OCI-LY7 (cell line): ENCODE measurements at regions not wholly inside any gene's neighbourhood (a gene's known extent, or its start where the extent isn't known, plus 50 kb on each side); places are given as distances from the start of the nearest gene placed in this dataset.

Source experiments
- BruUV-seq: library from RNA; stranded (reverse); fragments of 400-500 nt; replicated peaks from 2 replicates; lab custom pipeline; 2021; lab: Mats Ljungman, UMichigan
- CTCF ChIA-PET: fragments of 300-600 bp; sonication (Branson Sonifier 250); formaldehyde crosslinking; loops from one replicate; lab custom pipeline; 2022; ENCODE audit warnings: antibody characterized with exemption; ENCODE audit not compliant: unreplicated experiment; lab: Charles Lee
- POLR2A ChIA-PET: fragments of 300-600 bp; sonication (Branson Sonifier 250); formaldehyde crosslinking; loops from one replicate; lab custom pipeline; 2022; ENCODE audit warnings: antibody characterized with exemption; lab: Charles Lee
- DNase-seq: peaks from one replicate; pipeline ENCODE4 v3.0.0-alpha.2; 2015; ENCODE audit warnings: low spot score
- H2AFZ ChIP-seq: fragments of 200-600 bp; sonication (generic), shearing (Covaris generic); 2 replicates; pipeline ENCODE4 v1.6.1; 2014; ENCODE audit warnings: mild to moderate bottlenecking, antibody characterized with exemption, low read length, moderate library complexity
- H3K27ac ChIP-seq: fragments of 200-600 bp; sonication (generic); 2 replicates; pipeline ENCODE4 v1.5.1; 2014; ENCODE audit warnings: mixed run types, low read depth, mild to moderate bottlenecking, moderate library complexity, low read length, inconsistent platforms; ENCODE audit not compliant: poor library complexity, severe bottlenecking
- H3K36me3 ChIP-seq: fragments of 200-600 bp; sonication (generic); 2 replicates; pipeline ENCODE4 v1.6.1; 2014; ENCODE audit warnings: mild to moderate bottlenecking, antibody characterized with exemption, low read length, moderate library complexity, mixed read lengths; ENCODE audit not compliant: insufficient read depth
- H3K4me1 ChIP-seq: fragments of 200-600 bp; sonication (generic); 2 replicates; pipeline ENCODE4 v1.5.1; 2014; ENCODE audit warnings: mild to moderate bottlenecking, low read length; ENCODE audit not compliant: insufficient read depth, poor library complexity, severe bottlenecking
- H3K4me2 ChIP-seq: fragments of 200-600 bp; sonication (generic); 2 replicates; pipeline ENCODE4 v1.6.1; 2014; ENCODE audit warnings: mild to moderate bottlenecking, low read length
- H3K4me3 ChIP-seq: fragments of 200-600 bp; sonication (generic); 2 replicates; pipeline ENCODE4 v1.5.1; 2014; ENCODE audit warnings: mild to moderate bottlenecking, low read depth, low read length; ENCODE audit not compliant: poor library complexity, severe bottlenecking
- H3K79me2 ChIP-seq: fragments of 200-600 bp; sonication (generic); 2 replicates; pipeline ENCODE4 v1.6.1; 2016; ENCODE audit warnings: low read depth, mild to moderate bottlenecking, low read length, moderate library complexity, mixed read lengths; ENCODE audit not compliant: insufficient read depth
- H3K9me2 ChIP-seq: fragments of 200-600 bp; sonication (generic); 2 replicates; pipeline ENCODE4 v1.6.1; 2016; ENCODE audit warnings: mild to moderate bottlenecking, low read length, mixed read lengths; ENCODE audit not compliant: insufficient read depth
- H3K9me3 ChIP-seq: fragments of 200-600 bp; sonication (generic); 2 replicates; pipeline ENCODE4 v1.6.1; 2014; ENCODE audit warnings: mild to moderate bottlenecking, mixed run types, low read length, mixed read lengths
- H4K20me1 ChIP-seq: fragments of 200-600 bp; sonication (generic); 2 replicates; pipeline ENCODE4 v1.6.1; 2014; ENCODE audit warnings: mild to moderate bottlenecking, antibody characterized with exemption, low read length, moderate library complexity, mixed read lengths; ENCODE audit not compliant: insufficient read depth
- CTCF ChIP-seq: fragments of 200-600 bp; sonication (generic); conservative IDR thresholded peaks from 2 replicates; pipeline ENCODE4 v1.5.1; 2014; ENCODE audit warnings: mild to moderate bottlenecking, antibody characterized with exemption, low read length, moderate library complexity, mixed read lengths
- EZH2phosphoT487 ChIP-seq: fragments of 200-600 bp; sonication (generic); IDR thresholded peaks from 2 replicates; pipeline ENCODE4 v1.6.1; 2018; ENCODE audit warnings: low read depth, borderline replicate concordance, mild to moderate bottlenecking, mixed run types, antibody characterized with exemption, low read length, moderate library complexity, mixed read lengths
- intact Hi-C: fragments of 100-400 bp; cut with micrococcal nuclease; formaldehyde crosslinking; loops from one replicate; pipeline ENCODE4 v1.10.0; 2022; ENCODE audit not compliant: unreplicated experiment

GRCh38 chr6:115735610-115736009, 325.1 kb downstream of the FRK start:
- Histone ChIP-seq H3K4me3 (no peak overlapping the region), H3K27ac (no peak overlapping the region), H3K9me3 (no peaks in the 10 kb centered on the region), H2AFZ (no peak overlapping the region), H3K4me2 (no peak overlapping the region), H3K36me3 (no peaks in the 10 kb centered on the region), H3K9me2 (no peaks in the 10 kb centered on the region), H3K4me1 (no peaks in the 10 kb centered on the region), H4K20me1 (no peaks in the 10 kb centered on the region), H3K79me2 (no peaks in the 10 kb centered on the region)
- no peak for TF ChIP-seq CTCF
- no peak for TF ChIP-seq EZH2phosphoT487
- ChIA-PET POLR2A (no interaction called here), CTCF (no interaction called here)
- DNase-seq, result no peak
- intact Hi-C loops, result no loop called here
- BruUV-seq, result no TSS peak

- ChIA-PET POLR2A (interaction anchor here (1.2 to 1.9 kb wide), 2 partner anchors 17 to 126 kb away, joined by 3 to 4 read pairs; no protein-coding TSS in a partner anchor), CTCF (no interaction called here)
- intact Hi-C loops, result no loop called here
These were observed 327.3 kb downstream of the FRK start for GRCh38 chr6:115733426-115733825.

GRCh38 chr6:115729036-115729435, 331.7 kb downstream of the FRK start:
- ChIA-PET CTCF (no interaction called here), POLR2A (no interaction called here)
- Histone ChIP-seq H3K4me1 (no peaks in the 10 kb centered on the region), H3K4me2 (no peak overlapping the region), H3K79me2 (no peaks in the 10 kb centered on the region), H3K9me3 (no peaks in the 10 kb centered on the region), H3K36me3 (no peaks in the 10 kb centered on the region), H3K9me2 (no peaks in the 10 kb centered on the region), H3K4me3 (no peak overlapping the region), H4K20me1 (no peaks in the 10 kb centered on the region), H2AFZ (no peak overlapping the region), H3K27ac (no peak overlapping the region)
- BruUV-seq, result no TSS peak
- no peak for TF ChIP-seq EZH2phosphoT487
- no peak for TF ChIP-seq CTCF
- no peak for DNase-seq
- intact Hi-C loops, result no loop called here

More at GRCh38 chr6:115733426-115733825, 327.3 kb downstream of the FRK start:
- H3K79me2 ChIP-seq, result no peaks in the 10 kb centered on the region
- H3K4me3 ChIP-seq, result no peak overlapping the region
- no peaks in the 10 kb centered on the region for H3K9me3 ChIP-seq
- TF ChIP-seq CTCF, result no peak
- TF ChIP-seq EZH2phosphoT487, result no peak
- no peaks in the 10 kb centered on the region for H3K4me1 ChIP-seq
- no peak for DNase-seq
- no peaks in the 10 kb centered on the region for H3K36me3 ChIP-seq
- no peaks in the 10 kb centered on the region for H4K20me1 ChIP-seq
- BruUV-seq, result no TSS peak
- H3K4me2 ChIP-seq, result no peak overlapping the region
- no peak overlapping the region for H2AFZ ChIP-seq
- no peaks in the 10 kb centered on the region for H3K9me2 ChIP-seq
- H3K27ac ChIP-seq, result no peak overlapping the region
